NB4 (cell line): ENCODE measurements at regions not wholly inside any gene's neighbourhood (a gene's known extent, or its start where the extent isn't known, plus 50 kb on each side); places are given as distances from the start of the nearest gene placed in this dataset.

Source experiments
- DNase-seq: peaks from one replicate; pipeline ENCODE4 v3.0.0; 2010; ENCODE audit warnings: low read depth
- H3K4me3 ChIP-seq: one replicate; pipeline ENCODE4 v1.5.1; 2011; ENCODE audit warnings: mild to moderate bottlenecking, low read depth, low read length, moderate library complexity
- MYC ChIP-seq: IDR thresholded peaks from 2 replicates; pipeline ENCODE4 v1.6.1; 2011; ENCODE audit warnings: low read depth, low read length
- POLR2A ChIP-seq: IDR thresholded peaks from 2 replicates; pipeline ENCODE4 v1.6.1; 2011; ENCODE audit warnings: mild to moderate bottlenecking; ENCODE audit not compliant: insufficient read length; ENCODE audit errors: extremely low read depth
- TF ChIP-seq, protein P1 (sequence below): IDR thresholded peaks from one replicate; pipeline ENCODE4 v1.5.1; 2012; ENCODE audit warnings: low read depth, low read length
- TF ChIP-seq, protein P2 (sequence below): IDR thresholded peaks from 2 replicates; pipeline ENCODE4 v1.6.1; 2011; ENCODE audit warnings: low read depth, low read length

DNA sequence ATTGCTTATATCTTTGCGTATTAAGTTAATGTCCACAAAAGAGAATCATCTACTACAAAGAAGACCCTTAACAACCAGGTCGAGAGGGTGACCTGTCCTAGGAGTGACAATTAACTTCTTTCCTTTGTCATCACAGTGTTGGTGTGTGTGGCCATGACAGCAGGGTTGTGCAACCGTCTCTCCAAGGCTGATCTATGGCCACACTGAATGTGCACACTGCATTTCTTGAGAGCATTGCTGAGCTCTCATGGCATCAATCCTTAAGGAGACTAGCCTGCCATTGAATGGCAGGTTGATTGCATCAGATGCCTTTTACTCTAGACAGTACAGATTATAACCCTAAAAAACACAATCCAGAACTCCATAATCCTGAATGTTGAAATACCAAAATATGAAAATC lies 86.5 kb upstream of the OLFM3 start:
- no peak overlapping the region for H3K4me3 ChIP-seq
- DNase-seq: no peak
- TF ChIP-seq, protein P1, sequence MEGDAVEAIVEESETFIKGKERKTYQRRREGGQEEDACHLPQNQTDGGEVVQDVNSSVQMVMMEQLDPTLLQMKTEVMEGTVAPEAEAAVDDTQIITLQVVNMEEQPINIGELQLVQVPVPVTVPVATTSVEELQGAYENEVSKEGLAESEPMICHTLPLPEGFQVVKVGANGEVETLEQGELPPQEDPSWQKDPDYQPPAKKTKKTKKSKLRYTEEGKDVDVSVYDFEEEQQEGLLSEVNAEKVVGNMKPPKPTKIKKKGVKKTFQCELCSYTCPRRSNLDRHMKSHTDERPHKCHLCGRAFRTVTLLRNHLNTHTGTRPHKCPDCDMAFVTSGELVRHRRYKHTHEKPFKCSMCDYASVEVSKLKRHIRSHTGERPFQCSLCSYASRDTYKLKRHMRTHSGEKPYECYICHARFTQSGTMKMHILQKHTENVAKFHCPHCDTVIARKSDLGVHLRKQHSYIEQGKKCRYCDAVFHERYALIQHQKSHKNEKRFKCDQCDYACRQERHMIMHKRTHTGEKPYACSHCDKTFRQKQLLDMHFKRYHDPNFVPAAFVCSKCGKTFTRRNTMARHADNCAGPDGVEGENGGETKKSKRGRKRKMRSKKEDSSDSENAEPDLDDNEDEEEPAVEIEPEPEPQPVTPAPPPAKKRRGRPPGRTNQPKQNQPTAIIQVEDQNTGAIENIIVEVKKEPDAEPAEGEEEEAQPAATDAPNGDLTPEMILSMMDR: no peak
- TF ChIP-seq MYC (no peak), POLR2A (no peak)
- TF ChIP-seq, protein P2, sequence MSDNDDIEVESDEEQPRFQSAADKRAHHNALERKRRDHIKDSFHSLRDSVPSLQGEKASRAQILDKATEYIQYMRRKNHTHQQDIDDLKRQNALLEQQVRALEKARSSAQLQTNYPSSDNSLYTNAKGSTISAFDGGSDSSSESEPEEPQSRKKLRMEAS: no peak

GRCh38 chr1:102074874-102075273 lies 78.1 kb upstream of the OLFM3 start:
- no peak for TF ChIP-seq MYC
- H3K4me3 ChIP-seq: no peak overlapping the region
- DNase-seq: no peak

DNA sequence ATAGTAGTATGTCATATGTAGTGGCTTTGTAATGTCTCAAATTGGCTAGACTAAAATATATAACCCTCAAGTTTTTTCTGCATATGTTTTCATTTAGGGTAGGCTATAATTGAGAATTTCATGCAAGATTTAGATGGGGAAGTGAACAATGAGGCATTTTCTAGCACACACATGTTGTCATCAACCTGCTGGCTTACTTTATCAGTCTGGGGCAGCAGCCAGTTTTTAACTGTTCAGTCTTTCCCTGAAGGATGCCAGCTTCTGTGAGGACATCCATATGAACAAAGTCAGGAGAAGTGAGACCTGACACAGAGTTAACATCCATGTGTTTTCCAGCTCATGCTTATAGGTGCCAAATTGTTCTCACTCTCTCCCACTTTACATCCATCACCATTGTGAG lies 74.7 kb upstream of the OLFM3 start:
- no peak for DNase-seq
- H3K4me3 ChIP-seq: no peak overlapping the region
- no peak for TF ChIP-seq MYC
- TF ChIP-seq, protein P1: no peak
- TF ChIP-seq POLR2A: no peak
- TF ChIP-seq, protein P2: no peak

- no peak for DNase-seq
- no peak overlapping the region for H3K4me3 ChIP-seq
- no peak for TF ChIP-seq MYC
- TF ChIP-seq, protein P2: no peak
- no peak for TF ChIP-seq POLR2A
- TF ChIP-seq, protein P1: no peak
Observed at GRCh38 chr1:102050556-102050955, 53.8 kb upstream of the OLFM3 start.

DNA sequence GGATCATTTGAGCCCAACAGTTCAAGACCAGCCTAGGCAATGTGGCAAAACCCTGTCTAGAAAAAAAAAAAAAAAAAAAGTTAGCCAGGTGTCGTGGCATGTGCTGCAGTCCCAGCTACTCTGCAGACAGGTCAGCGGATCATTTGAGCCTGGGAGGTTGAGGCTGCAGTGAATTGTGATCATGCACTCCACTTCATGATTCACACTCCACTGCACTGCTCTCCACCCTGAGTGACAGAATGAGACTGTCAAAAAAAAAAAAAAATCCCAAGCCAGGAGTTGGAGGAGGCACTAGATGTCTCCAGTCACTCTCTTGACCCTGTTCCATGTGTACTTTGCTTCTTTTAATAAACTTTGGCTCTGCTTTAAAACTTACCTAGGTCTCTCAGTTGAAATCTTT lies 51.0 kb upstream of the OLFM3 start:
- no peak overlapping the region for H3K4me3 ChIP-seq
- no peak for TF ChIP-seq MYC
- no peak for DNase-seq
